ENCODE measurements at regions not wholly inside any gene's neighbourhood (a gene's known extent, or its start where the extent isn't known, plus 50 kb on each side); places are given as distances from the start of the nearest gene placed in this dataset.

DNA sequence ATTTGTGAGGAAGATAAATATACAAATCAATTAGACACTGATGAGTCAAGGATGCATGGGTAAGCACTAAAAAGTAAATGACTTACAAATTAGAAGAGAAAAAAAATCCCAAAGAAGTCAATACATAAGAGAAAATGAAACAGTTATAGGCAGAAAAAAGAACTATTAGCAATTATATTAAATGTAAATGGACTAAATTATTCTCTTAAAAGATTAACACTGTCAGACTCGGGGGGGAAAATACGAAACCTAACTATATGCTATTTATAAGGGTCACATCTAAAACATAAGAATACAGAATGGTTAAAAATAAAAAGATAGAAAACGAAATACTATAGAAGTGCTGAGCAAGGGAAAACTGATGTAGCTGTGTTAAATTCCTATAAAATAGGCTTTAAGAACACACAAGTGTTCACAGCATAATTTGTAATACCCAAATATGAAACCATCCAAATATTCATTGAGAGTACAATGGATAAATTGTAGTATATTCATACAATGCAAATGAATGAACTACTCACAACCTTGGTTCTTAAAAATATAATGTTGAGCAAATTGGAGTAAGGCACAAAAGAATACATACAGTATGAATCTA is 67.1 kb upstream of the SH3PXD2B start:
- Histone ChIP-seq H3K79me2 (ENCODE audit: control insufficient read depth, insufficient read depth, low read length) (no peaks in the 10 kb centered on the region), H3K9ac (ENCODE audit: control insufficient read depth, insufficient read depth, low read length) (no peak overlapping the region), H3K27ac (ENCODE audit: control insufficient read depth, insufficient read depth) (no peak overlapping the region), H3K9me3 (replicated peaks; ENCODE audit: control insufficient read depth, insufficient read depth, low read length) (no peaks in the 10 kb centered on the region; the same call in 2 of the 3 replicates), H3K4me2 (ENCODE audit: control insufficient read depth, insufficient read depth) (no peak overlapping the region), H3K4me3 (no peak overlapping the region), H3K27me3 (replicated peaks in 1 of 2; ENCODE audit: control insufficient read depth in 2 of 2, insufficient read depth in 2 of 2, low read length in 1 of 2) (no peaks in the 10 kb centered on the region), H4K20me1 (ENCODE audit: control insufficient read depth, insufficient read depth) (no peaks in the 10 kb centered on the region), H3K36me3 (ENCODE audit: control insufficient read depth in 2 of 2, insufficient read depth in 2 of 2, low read length in 1 of 2) (no peaks in the 10 kb centered on the region), H2AFZ (ENCODE audit: control insufficient read depth, low read depth, low read length) (no peak overlapping the region), H3K4me1 (ENCODE audit: control insufficient read depth, insufficient read depth, low read length) (no peaks in the 10 kb centered on the region)
- no TSS peak for BruUV-seq (replicated peaks)
- in situ Hi-C loops (cut with MboI): no loop called here
- ATAC-seq: no peak
- no peak for DNase-seq (ENCODE audit: low read depth, low spot score)
- intact Hi-C loops (cut with micrococcal nuclease; ENCODE audit: unreplicated experiment): no loop called here
- SMC1A ChIA-PET (ENCODE audit: uncharacterized antibody, unreplicated experiment): no interaction called here
- WGBS (ENCODE audit: insufficient coverage, insufficient replicate concordance, low lambda C conversion rate, missing lambda C conversion rate): 1% methylated on average over 3 of the region's 3 CpGs
- TF ChIP-seq ETV6 (conservative IDR thresholded peaks at IDR 0.05 in 1 of 2, IDR thresholded peaks at IDR 0.05 in 1 of 2; ENCODE audit: borderline replicate concordance in 1 of 2, low read depth in 1 of 2) (no peak), POLR2AphosphoS5 (IDR thresholded peaks at IDR 0.05; ENCODE audit: low read length) (no peak)
- RAD21 ChIA-PET (ENCODE audit: unreplicated experiment): no interaction called here
- FAIRE-seq: no peak
- POLR2A ChIA-PET: no interaction called here
- CTCF ChIA-PET: no interaction called here

DNA sequence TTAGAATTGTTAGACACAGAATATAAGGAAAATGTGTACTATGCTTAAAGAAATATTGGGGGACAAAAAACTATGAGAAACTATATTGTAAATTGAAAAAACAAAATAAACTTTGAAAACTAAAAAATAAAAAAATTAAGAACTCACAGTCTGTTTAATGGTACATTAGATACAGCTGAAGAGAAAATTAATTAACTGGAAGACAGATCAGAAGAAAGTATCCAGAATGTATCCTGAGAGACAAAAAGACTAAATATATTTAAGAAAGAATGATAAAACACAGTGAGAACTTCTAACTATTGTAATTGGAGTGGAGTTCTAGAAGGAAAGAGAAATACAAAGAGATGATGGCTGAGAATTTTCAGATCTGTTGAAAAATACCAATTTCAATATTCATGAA is 57.6 kb upstream of the SH3PXD2B start:
- Histone ChIP-seq H3K9me3 (replicated peaks; ENCODE audit: control insufficient read depth, insufficient read depth, low read length) (peaks cover 3% of the 10 kb centered on the region; the same call in 2 of the 3 replicates), H3K36me3 (ENCODE audit: control insufficient read depth in 2 of 2, insufficient read depth in 2 of 2, low read length in 1 of 2) (no peaks in the 10 kb centered on the region), H3K4me1 (ENCODE audit: control insufficient read depth, insufficient read depth, low read length) (no peaks in the 10 kb centered on the region), H3K27ac (ENCODE audit: control insufficient read depth, insufficient read depth) (no peak overlapping the region), H4K20me1 (ENCODE audit: control insufficient read depth, insufficient read depth) (no peaks in the 10 kb centered on the region), H3K27me3 (replicated peaks in 1 of 2; ENCODE audit: control insufficient read depth in 2 of 2, insufficient read depth in 2 of 2, low read length in 1 of 2) (no peaks in the 10 kb centered on the region; a peak in 1 of 4 replicates), H3K4me2 (ENCODE audit: control insufficient read depth, insufficient read depth) (no peak overlapping the region), H3K9ac (ENCODE audit: control insufficient read depth, insufficient read depth, low read length) (no peak overlapping the region), H3K4me3 (no peak overlapping the region), H2AFZ (ENCODE audit: control insufficient read depth, low read depth, low read length) (no peak overlapping the region), H3K79me2 (ENCODE audit: control insufficient read depth, insufficient read depth, low read length) (no peaks in the 10 kb centered on the region)
- in situ Hi-C loops (cut with MboI): no loop called here
- TF ChIP-seq ZBED1 (IDR thresholded peaks at IDR 0.05; ENCODE audit: borderline replicate concordance): no peak
- no peak for TF ChIP-seq MYB (IDR thresholded peaks at IDR 0.05; ENCODE audit: borderline replicate concordance, low read depth, low read length)
- no peak for TF ChIP-seq ZZZ3 (IDR thresholded peaks at IDR 0.05; ENCODE audit: control insufficient read depth, insufficient read length, low read depth)
- TF ChIP-seq WRNIP1 (IDR thresholded peaks at IDR 0.05; ENCODE audit: borderline replicate concordance, low read depth, low read length): no peak
- no peak for TF ChIP-seq SPI1 (IDR thresholded peaks at IDR 0.05; ENCODE audit: borderline replicate concordance, insufficient read depth, low read depth, low read length)
- TF ChIP-seq YY1 (IDR thresholded peaks at IDR 0.05; ENCODE audit: low read depth, low read length): no peak
- no peak for TF ChIP-seq RCOR1 (conservative IDR thresholded peaks at IDR 0.05; ENCODE audit: low read depth, low read length)
- TF ChIP-seq RB1 (IDR thresholded peaks at IDR 0.05; ENCODE audit: borderline replicate concordance): no peak
- TF ChIP-seq, protein P1, sequence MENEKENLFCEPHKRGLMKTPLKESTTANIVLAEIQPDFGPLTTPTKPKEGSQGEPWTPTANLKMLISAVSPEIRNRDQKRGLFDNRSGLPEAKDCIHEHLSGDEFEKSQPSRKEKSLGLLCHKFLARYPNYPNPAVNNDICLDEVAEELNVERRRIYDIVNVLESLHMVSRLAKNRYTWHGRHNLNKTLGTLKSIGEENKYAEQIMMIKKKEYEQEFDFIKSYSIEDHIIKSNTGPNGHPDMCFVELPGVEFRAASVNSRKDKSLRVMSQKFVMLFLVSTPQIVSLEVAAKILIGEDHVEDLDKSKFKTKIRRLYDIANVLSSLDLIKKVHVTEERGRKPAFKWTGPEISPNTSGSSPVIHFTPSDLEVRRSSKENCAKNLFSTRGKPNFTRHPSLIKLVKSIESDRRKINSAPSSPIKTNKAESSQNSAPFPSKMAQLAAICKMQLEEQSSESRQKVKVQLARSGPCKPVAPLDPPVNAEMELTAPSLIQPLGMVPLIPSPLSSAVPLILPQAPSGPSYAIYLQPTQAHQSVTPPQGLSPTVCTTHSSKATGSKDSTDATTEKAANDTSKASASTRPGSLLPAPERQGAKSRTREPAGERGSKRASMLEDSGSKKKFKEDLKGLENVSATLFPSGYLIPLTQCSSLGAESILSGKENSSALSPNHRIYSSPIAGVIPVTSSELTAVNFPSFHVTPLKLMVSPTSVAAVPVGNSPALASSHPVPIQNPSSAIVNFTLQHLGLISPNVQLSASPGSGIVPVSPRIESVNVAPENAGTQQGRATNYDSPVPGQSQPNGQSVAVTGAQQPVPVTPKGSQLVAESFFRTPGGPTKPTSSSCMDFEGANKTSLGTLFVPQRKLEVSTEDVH (IDR thresholded peaks at IDR 0.05; ENCODE audit: low read depth, partially characterized antibody): no peak
- ATAC-seq (no peak), DNase-seq (ENCODE audit: low read depth, low spot score) (no peak), FAIRE-seq (no peak)
- POLR2A ChIA-PET: no interaction called here
- intact Hi-C loops (cut with micrococcal nuclease; ENCODE audit: unreplicated experiment): no loop called here
- SMC1A ChIA-PET (ENCODE audit: uncharacterized antibody, unreplicated experiment): no interaction called here
- BruUV-seq (replicated peaks): no TSS peak
- CTCF ChIA-PET: interaction anchor here (0.7 kb wide), 1 partner anchor 130 kb away, joined by 3 read pairs; no protein-coding TSS in a partner anchor
- RAD21 ChIA-PET (ENCODE audit: unreplicated experiment): no interaction called here

Data from GM12878 (cell line).